ENCODE measurements at regions not wholly inside any gene's neighbourhood (a gene's known extent, or its start where the extent isn't known, plus 50 kb on each side); places are given as distances from the start of the nearest gene placed in this dataset.

GRCh38 chr3:190772831-190773230, 89.7 kb downstream of the GMNC start:
- TF ChIP-seq CTCF (conservative IDR thresholded peaks at IDR 0.05; ENCODE audit: low read length): no peak
- TF ChIP-seq EZH2phosphoT487 (IDR thresholded peaks at IDR 0.05; ENCODE audit: borderline replicate concordance, low read depth, low read length): no peak
- Histone ChIP-seq H4K20me1 (ENCODE audit: insufficient read depth, low read length) (no peaks in the 10 kb centered on the region), H3K4me3 (ENCODE audit: low read depth, low read length, poor library complexity, severe bottlenecking) (no peak overlapping the region), H3K79me2 (ENCODE audit: insufficient read depth, low read depth, low read length) (no peaks in the 10 kb centered on the region), H3K4me1 (ENCODE audit: insufficient read depth, low read length, poor library complexity, severe bottlenecking) (no peaks in the 10 kb centered on the region), H3K36me3 (ENCODE audit: insufficient read depth, low read length) (no peaks in the 10 kb centered on the region), H3K9me2 (ENCODE audit: insufficient read depth, low read length) (no peaks in the 10 kb centered on the region), H3K4me2 (ENCODE audit: low read length) (no peak overlapping the region), H3K9me3 (ENCODE audit: low read length) (no peaks in the 10 kb centered on the region), H3K27ac (ENCODE audit: low read depth, low read length, poor library complexity, severe bottlenecking) (no peak overlapping the region), H2AFZ (ENCODE audit: low read length) (no peak overlapping the region)
- POLR2A ChIA-PET: interaction anchor here (0.7 kb wide), 1 partner anchor 18 kb away, joined by 6 read pairs; no protein-coding TSS in a partner anchor
- CTCF ChIA-PET (ENCODE audit: unreplicated experiment): no interaction called here
- BruUV-seq (replicated peaks): no TSS peak
- intact Hi-C loops (cut with micrococcal nuclease; ENCODE audit: unreplicated experiment): no loop called here
- no peak for DNase-seq (ENCODE audit: low spot score)

- TF ChIP-seq CTCF (conservative IDR thresholded peaks at IDR 0.05; ENCODE audit: low read length) (no peak), EZH2phosphoT487 (IDR thresholded peaks at IDR 0.05; ENCODE audit: borderline replicate concordance, low read depth, low read length) (no peak)
These were observed 93.6 kb downstream of the GMNC start for GRCh38 chr3:190768891-190769290.

GRCh38 chr3:190767851-190768250, 94.6 kb downstream of the GMNC start:
- no peaks in the 10 kb centered on the region for H4K20me1 ChIP-seq (ENCODE audit: insufficient read depth, low read length)
- no peaks in the 10 kb centered on the region for H3K9me2 ChIP-seq (ENCODE audit: insufficient read depth, low read length)
- BruUV-seq (replicated peaks): no TSS peak
- no peak overlapping the region for H3K4me3 ChIP-seq (ENCODE audit: low read depth, low read length, poor library complexity, severe bottlenecking)
- no peak overlapping the region for H2AFZ ChIP-seq (ENCODE audit: low read length)
- no peaks in the 10 kb centered on the region for H3K79me2 ChIP-seq (ENCODE audit: insufficient read depth, low read depth, low read length)
- intact Hi-C loops (cut with micrococcal nuclease; ENCODE audit: unreplicated experiment): no loop called here
- CTCF ChIA-PET (ENCODE audit: unreplicated experiment): no interaction called here
- TF ChIP-seq CTCF (conservative IDR thresholded peaks at IDR 0.05; ENCODE audit: low read length) (no peak), EZH2phosphoT487 (IDR thresholded peaks at IDR 0.05; ENCODE audit: borderline replicate concordance, low read depth, low read length) (no peak)
- H3K36me3 ChIP-seq (ENCODE audit: insufficient read depth, low read length): no peaks in the 10 kb centered on the region
- no peak overlapping the region for H3K27ac ChIP-seq (ENCODE audit: low read depth, low read length, poor library complexity, severe bottlenecking)
- H3K4me2 ChIP-seq (ENCODE audit: low read length): no peak overlapping the region
- no peak for DNase-seq (ENCODE audit: low spot score)
- no peaks in the 10 kb centered on the region for H3K4me1 ChIP-seq (ENCODE audit: insufficient read depth, low read length, poor library complexity, severe bottlenecking)
- no peaks in the 10 kb centered on the region for H3K9me3 ChIP-seq (ENCODE audit: low read length)
- POLR2A ChIA-PET: no interaction called here

More at GRCh38 chr3:190768891-190769290, 93.6 kb downstream of the GMNC start:
- H3K4me1 ChIP-seq (ENCODE audit: insufficient read depth, low read length, poor library complexity, severe bottlenecking): no peaks in the 10 kb centered on the region
- H3K79me2 ChIP-seq (ENCODE audit: insufficient read depth, low read depth, low read length): no peaks in the 10 kb centered on the region
- no peak overlapping the region for H2AFZ ChIP-seq (ENCODE audit: low read length)
- no peak overlapping the region for H3K4me2 ChIP-seq (ENCODE audit: low read length)
- H3K9me3 ChIP-seq (ENCODE audit: low read length): no peaks in the 10 kb centered on the region
- H3K27ac ChIP-seq (ENCODE audit: low read depth, low read length, poor library complexity, severe bottlenecking): no peak overlapping the region
- no peaks in the 10 kb centered on the region for H3K9me2 ChIP-seq (ENCODE audit: insufficient read depth, low read length)
- H3K36me3 ChIP-seq (ENCODE audit: insufficient read depth, low read length): no peaks in the 10 kb centered on the region
- intact Hi-C loops (cut with micrococcal nuclease; ENCODE audit: unreplicated experiment): no loop called here
- ChIA-PET CTCF (ENCODE audit: unreplicated experiment) (no interaction called here), POLR2A (interaction anchor here (0.6 to 0.8 kb wide), 2 partner anchors 250 to 857 kb away, joined by 3 read pairs; no protein-coding TSS in a partner anchor)
- no TSS peak for BruUV-seq (replicated peaks)
- no peak for DNase-seq (ENCODE audit: low spot score)
- no peaks in the 10 kb centered on the region for H4K20me1 ChIP-seq (ENCODE audit: insufficient read depth, low read length)
- H3K4me3 ChIP-seq (ENCODE audit: low read depth, low read length, poor library complexity, severe bottlenecking): no peak overlapping the region

Measured in OCI-LY7 (cell line).